ENCODE measurements at regions not wholly inside any gene's neighbourhood (a gene's known extent, or its start where the extent isn't known, plus 50 kb on each side); places are given as distances from the start of the nearest gene placed in this dataset.

DNA sequence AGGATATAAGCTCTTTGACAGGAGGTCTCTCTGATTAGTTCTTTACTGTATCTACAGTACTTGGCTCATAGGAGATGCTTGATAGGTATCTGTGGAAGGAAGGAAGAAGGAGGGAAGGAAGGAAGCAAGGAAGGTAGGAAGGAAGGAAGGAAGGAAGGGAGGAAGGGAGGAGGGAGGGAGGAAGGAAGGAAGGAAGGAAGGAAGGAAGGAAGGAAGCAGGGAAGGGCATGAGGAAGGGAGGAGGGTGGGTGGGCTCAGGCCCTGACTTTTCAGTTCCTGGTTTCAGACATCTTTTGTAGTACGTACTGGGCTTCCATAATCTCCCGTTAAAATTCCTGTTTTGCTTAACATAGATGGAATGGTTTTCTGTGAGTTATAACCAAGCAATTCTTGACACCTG, 175.0 kb upstream of the NUDT4 start:
- no peaks in the 10 kb centered on the region for H3K4me1 ChIP-seq (ENCODE audit: control insufficient read depth in 2 of 3, insufficient read depth in 2 of 3, low read depth in 1 of 3, low read length in 3 of 3)
- no peak for DNase-seq
- no peak overlapping the region for H3K27ac ChIP-seq (ENCODE audit: low read depth in 2 of 2, low read length in 2 of 2)
- H3K9ac ChIP-seq (ENCODE audit: low read length in 3 of 3) = no peak overlapping the region
- no peak overlapping the region for H3K4me3 ChIP-seq (ENCODE audit: low read length in 3 of 3)
- no peaks in the 10 kb centered on the region for H3K9me3 ChIP-seq (ENCODE audit: control insufficient read depth in 2 of 3, insufficient read depth in 1 of 3, low read length in 3 of 3)
- H3K27me3 ChIP-seq (ENCODE audit: control insufficient read depth, insufficient read depth, low read length) = no peaks in the 10 kb centered on the region
- no peak for FAIRE-seq
- intact Hi-C loops (cut with DNase I) = no loop called here
- no peaks in the 10 kb centered on the region for H3K36me3 ChIP-seq (ENCODE audit: control insufficient read depth in 2 of 3, insufficient read depth in 3 of 3, low read length in 3 of 3)
- TF ChIP-seq, protein P1, sequence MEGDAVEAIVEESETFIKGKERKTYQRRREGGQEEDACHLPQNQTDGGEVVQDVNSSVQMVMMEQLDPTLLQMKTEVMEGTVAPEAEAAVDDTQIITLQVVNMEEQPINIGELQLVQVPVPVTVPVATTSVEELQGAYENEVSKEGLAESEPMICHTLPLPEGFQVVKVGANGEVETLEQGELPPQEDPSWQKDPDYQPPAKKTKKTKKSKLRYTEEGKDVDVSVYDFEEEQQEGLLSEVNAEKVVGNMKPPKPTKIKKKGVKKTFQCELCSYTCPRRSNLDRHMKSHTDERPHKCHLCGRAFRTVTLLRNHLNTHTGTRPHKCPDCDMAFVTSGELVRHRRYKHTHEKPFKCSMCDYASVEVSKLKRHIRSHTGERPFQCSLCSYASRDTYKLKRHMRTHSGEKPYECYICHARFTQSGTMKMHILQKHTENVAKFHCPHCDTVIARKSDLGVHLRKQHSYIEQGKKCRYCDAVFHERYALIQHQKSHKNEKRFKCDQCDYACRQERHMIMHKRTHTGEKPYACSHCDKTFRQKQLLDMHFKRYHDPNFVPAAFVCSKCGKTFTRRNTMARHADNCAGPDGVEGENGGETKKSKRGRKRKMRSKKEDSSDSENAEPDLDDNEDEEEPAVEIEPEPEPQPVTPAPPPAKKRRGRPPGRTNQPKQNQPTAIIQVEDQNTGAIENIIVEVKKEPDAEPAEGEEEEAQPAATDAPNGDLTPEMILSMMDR (IDR thresholded peaks at IDR 0.05; ENCODE audit: borderline replicate concordance, extremely low read depth, insufficient read depth) = no peak

DNA sequence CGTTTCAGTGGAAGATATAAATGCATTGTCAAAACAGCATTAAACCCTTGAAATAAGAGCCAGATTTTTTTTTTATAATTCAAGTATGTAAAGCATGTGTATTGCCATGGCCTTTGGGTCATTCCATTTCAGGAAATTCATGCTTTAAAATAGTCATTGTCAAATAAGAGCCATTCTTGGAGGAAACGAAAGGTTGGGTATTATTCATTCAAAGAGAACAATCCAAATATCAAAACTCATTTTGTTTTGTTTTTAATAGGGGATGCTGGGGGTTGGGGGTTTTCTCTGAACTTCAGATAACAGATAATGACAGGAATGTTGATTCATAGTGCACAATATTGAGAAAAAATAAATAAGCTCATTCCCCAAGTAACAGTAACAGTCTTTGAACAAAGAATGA, 174.4 kb upstream of the NUDT4 start:
- TF ChIP-seq, protein P1 (IDR thresholded peaks at IDR 0.05; ENCODE audit: borderline replicate concordance, extremely low read depth, insufficient read depth) = no peak
- FAIRE-seq (no peak), DNase-seq (no peak)
- Histone ChIP-seq H3K4me1 (ENCODE audit: control insufficient read depth in 2 of 3, insufficient read depth in 2 of 3, low read depth in 1 of 3, low read length in 3 of 3) (no peaks in the 10 kb centered on the region), H3K27me3 (ENCODE audit: control insufficient read depth, insufficient read depth, low read length) (no peaks in the 10 kb centered on the region), H3K36me3 (ENCODE audit: control insufficient read depth in 2 of 3, insufficient read depth in 3 of 3, low read length in 3 of 3) (no peaks in the 10 kb centered on the region), H3K4me3 (ENCODE audit: low read length in 3 of 3) (no peak overlapping the region), H3K9me3 (ENCODE audit: control insufficient read depth in 2 of 3, insufficient read depth in 1 of 3, low read length in 3 of 3) (no peaks in the 10 kb centered on the region), H3K27ac (ENCODE audit: low read depth in 2 of 2, low read length in 2 of 2) (no peak overlapping the region), H3K9ac (ENCODE audit: low read length in 3 of 3) (no peak overlapping the region)
- intact Hi-C loops (cut with DNase I) = no loop called here

DNA sequence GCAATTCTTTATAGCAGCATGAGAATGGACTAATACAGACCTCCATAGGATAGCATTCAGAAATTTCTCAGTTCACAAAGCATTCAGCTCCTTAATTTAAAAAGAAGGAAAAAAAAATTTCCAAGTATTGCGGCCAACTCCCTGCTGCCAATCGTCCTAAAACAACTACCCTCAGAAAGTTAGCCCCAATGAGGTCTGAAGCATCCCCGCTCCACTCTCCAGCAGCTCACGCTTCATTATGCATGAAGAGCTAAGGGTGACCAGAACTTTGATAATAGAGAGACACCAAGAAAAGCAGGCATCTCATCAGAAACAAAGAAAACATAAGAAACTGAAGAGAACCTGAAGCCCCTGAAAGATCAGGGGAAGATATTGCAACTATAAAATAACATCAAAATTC, 172.8 kb upstream of the NUDT4 start:
- H3K9ac ChIP-seq (ENCODE audit: low read length in 3 of 3) = no peak overlapping the region
- FAIRE-seq (no peak), DNase-seq (no peak)
- intact Hi-C loops (cut with DNase I) = no loop called here
- H3K4me3 ChIP-seq (ENCODE audit: low read length in 3 of 3) = no peak overlapping the region
- no peaks in the 10 kb centered on the region for H3K4me1 ChIP-seq (ENCODE audit: control insufficient read depth in 2 of 3, insufficient read depth in 2 of 3, low read depth in 1 of 3, low read length in 3 of 3)
- no peaks in the 10 kb centered on the region for H3K27me3 ChIP-seq (ENCODE audit: control insufficient read depth, insufficient read depth, low read length)
- H3K9me3 ChIP-seq (ENCODE audit: control insufficient read depth in 2 of 3, insufficient read depth in 1 of 3, low read length in 3 of 3) = no peaks in the 10 kb centered on the region
- no peaks in the 10 kb centered on the region for H3K36me3 ChIP-seq (ENCODE audit: control insufficient read depth in 2 of 3, insufficient read depth in 3 of 3, low read length in 3 of 3)
- TF ChIP-seq, protein P1 (IDR thresholded peaks at IDR 0.05; ENCODE audit: borderline replicate concordance, extremely low read depth, insufficient read depth) = no peak
- no peak overlapping the region for H3K27ac ChIP-seq (ENCODE audit: low read depth in 2 of 2, low read length in 2 of 2)

DNA sequence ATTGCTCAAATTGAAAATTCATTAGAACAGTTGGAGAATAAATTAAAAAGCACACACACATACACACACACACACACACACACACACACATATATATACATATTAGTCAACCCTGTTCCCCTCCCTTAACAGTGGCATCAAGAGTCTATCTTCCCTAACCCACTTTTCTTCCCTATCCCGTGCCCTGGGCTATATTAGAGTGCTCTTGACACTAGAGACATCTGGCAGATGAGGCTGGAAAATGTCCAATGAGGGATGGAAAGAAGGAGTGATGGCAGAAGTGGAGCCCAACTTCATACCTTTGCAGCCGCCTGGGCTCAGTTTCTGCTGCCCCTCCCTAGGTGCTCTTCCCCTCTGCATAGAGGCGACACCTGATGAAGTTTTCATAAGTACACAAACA, 172.4 kb upstream of the NUDT4 start:
- Histone ChIP-seq H3K4me3 (ENCODE audit: low read length in 3 of 3) (no peak overlapping the region), H3K27me3 (ENCODE audit: control insufficient read depth, insufficient read depth, low read length) (no peaks in the 10 kb centered on the region), H3K9ac (ENCODE audit: low read length in 3 of 3) (no peak overlapping the region), H3K9me3 (ENCODE audit: control insufficient read depth in 2 of 3, insufficient read depth in 1 of 3, low read length in 3 of 3) (no peaks in the 10 kb centered on the region), H3K4me1 (ENCODE audit: control insufficient read depth in 2 of 3, insufficient read depth in 2 of 3, low read depth in 1 of 3, low read length in 3 of 3) (no peaks in the 10 kb centered on the region), H3K27ac (ENCODE audit: low read depth in 2 of 2, low read length in 2 of 2) (no peak overlapping the region), H3K36me3 (ENCODE audit: control insufficient read depth in 2 of 3, insufficient read depth in 3 of 3, low read length in 3 of 3) (no peaks in the 10 kb centered on the region)
- intact Hi-C loops (cut with DNase I) = no loop called here
- FAIRE-seq = no peak
- TF ChIP-seq, protein P1 (IDR thresholded peaks at IDR 0.05; ENCODE audit: borderline replicate concordance, extremely low read depth, insufficient read depth) = no peak
- no peak for DNase-seq

Data from kidney (tissue), 13 donors.